Trophoblast cell (in vitro differentiated cells and primary cell): ENCODE measurements at regions not wholly inside any gene's neighbourhood (a gene's known extent, or its start where the extent isn't known, plus 50 kb on each side); places are given as distances from the start of the nearest gene placed in this dataset.

Experiments
- DNase-seq, 2 donors: peaks; one replicate each; pipeline ENCODE4 v3.0.0-alpha.2; 2016
- H2AFZ ChIP-seq: 2 replicates; pipeline ENCODE4 v1.6.1; 2013; ENCODE audit warnings: low read length, moderate library complexity, mild to moderate bottlenecking; ENCODE audit not compliant: insufficient read depth, poor library complexity
- H2AK5ac ChIP-seq: 2 replicates; pipeline ENCODE4 v1.6.1; 2013; ENCODE audit warnings: mild to moderate bottlenecking, low read length
- H2BK120ac ChIP-seq: 2 replicates; pipeline ENCODE4 v1.6.1; 2013; ENCODE audit warnings: low read length, mild to moderate bottlenecking, moderate library complexity; ENCODE audit not compliant: insufficient read depth, poor library complexity
- H2BK12ac ChIP-seq: 2 replicates; pipeline ENCODE4 v1.6.1; 2013; ENCODE audit warnings: mild to moderate bottlenecking, low read length, moderate library complexity
- H2BK5ac ChIP-seq: 2 replicates; pipeline ENCODE4 v1.6.1; 2013; ENCODE audit warnings: low read length, low read depth, moderate library complexity, mild to moderate bottlenecking; ENCODE audit not compliant: poor library complexity
- H3K14ac ChIP-seq: 2 replicates; pipeline ENCODE4 v1.6.1; 2013; ENCODE audit warnings: mild to moderate bottlenecking, low read length
- H3K18ac ChIP-seq: 2 replicates; pipeline ENCODE4 v1.6.1; 2013; ENCODE audit warnings: mild to moderate bottlenecking, low read length
- H3K23ac ChIP-seq: 2 replicates; pipeline ENCODE4 v1.6.1; 2013; ENCODE audit warnings: low read length
- H3K27ac ChIP-seq: 2 replicates; pipeline ENCODE4 v1.5.1; 2013; ENCODE audit warnings: low read depth, mild to moderate bottlenecking, inconsistent platforms, low read length, moderate library complexity
- H3K27me3 ChIP-seq: 2 replicates; pipeline ENCODE4 v1.6.1; 2013; ENCODE audit warnings: inconsistent platforms, mild to moderate bottlenecking, low read length, moderate library complexity; ENCODE audit not compliant: insufficient read depth
- H3K36me3 ChIP-seq, 2 experiments: 1 replicate in 1 of 2; 2 replicates in 1 of 2; pipeline ENCODE4 v1.6.1; 2013; ENCODE audit warnings: low read length in 2 of 2, mild to moderate bottlenecking in 2 of 2, moderate library complexity in 1 of 2; ENCODE audit not compliant: insufficient read depth in 2 of 2, control insufficient read depth in 1 of 2
- H3K4ac ChIP-seq: 2 replicates; pipeline ENCODE4 v1.6.1; 2013; ENCODE audit warnings: low read depth, mild to moderate bottlenecking, low read length, moderate library complexity
- H3K4me1 ChIP-seq, 2 experiments: 1 replicate in 1 of 2; 2 replicates in 1 of 2; pipeline ENCODE4 v1.6.1; 2013; ENCODE audit warnings: low read length in 2 of 2, mild to moderate bottlenecking in 2 of 2, moderate library complexity in 1 of 2; ENCODE audit not compliant: insufficient read depth in 2 of 2, control insufficient read depth in 1 of 2
- H3K4me2 ChIP-seq: 2 replicates; pipeline ENCODE4 v1.6.1; 2013; ENCODE audit warnings: inconsistent platforms, mild to moderate bottlenecking, low read length, moderate library complexity
- H3K4me3 ChIP-seq: 2 replicates; pipeline ENCODE4 v1.5.1; 2013; ENCODE audit warnings: mild to moderate bottlenecking, low read depth, low read length, inconsistent platforms
- H3K79me1 ChIP-seq: one replicate; pipeline ENCODE4 v1.6.1; 2013; ENCODE audit warnings: low read length
- H3K79me2 ChIP-seq: 2 replicates; pipeline ENCODE4 v1.6.1; 2013; ENCODE audit warnings: low read length, mild to moderate bottlenecking; ENCODE audit not compliant: control insufficient read depth, insufficient read depth, poor library complexity
- H3K9ac ChIP-seq: 2 replicates; pipeline ENCODE4 v1.6.1; 2013; ENCODE audit warnings: mild to moderate bottlenecking, low read length
- H3K9me3 ChIP-seq: 2 replicates; pipeline ENCODE4 v1.6.1; 2013; ENCODE audit warnings: low read depth, mild to moderate bottlenecking, control low read depth, inconsistent platforms, low read length; ENCODE audit not compliant: insufficient read depth
- H4K12ac ChIP-seq: 2 replicates; pipeline ENCODE4 v1.6.1; 2013; ENCODE audit warnings: low read depth, mild to moderate bottlenecking, low read length, moderate library complexity
- H4K8ac ChIP-seq: 2 replicates; pipeline ENCODE4 v1.6.1; 2013; ENCODE audit warnings: low read depth, mild to moderate bottlenecking, low read length, moderate library complexity
- H4K91ac ChIP-seq: one replicate; pipeline ENCODE4 v1.6.1; 2013; ENCODE audit warnings: low read depth, mild to moderate bottlenecking, low read length, moderate library complexity
- WGBS: extraction: QIAGEN DNeasy Blood & Tissue Kit; methylation state at CpG from one replicate; pipeline ENCODE4 v1.1.7; 2013; ENCODE audit warnings: missing lambda C conversion rate; ENCODE audit not compliant: insufficient read length, insufficient coverage; ENCODE audit errors: extremely low coverage; 5-methylcytosine and 5-hydroxymethylcytosine counted together

DNA sequence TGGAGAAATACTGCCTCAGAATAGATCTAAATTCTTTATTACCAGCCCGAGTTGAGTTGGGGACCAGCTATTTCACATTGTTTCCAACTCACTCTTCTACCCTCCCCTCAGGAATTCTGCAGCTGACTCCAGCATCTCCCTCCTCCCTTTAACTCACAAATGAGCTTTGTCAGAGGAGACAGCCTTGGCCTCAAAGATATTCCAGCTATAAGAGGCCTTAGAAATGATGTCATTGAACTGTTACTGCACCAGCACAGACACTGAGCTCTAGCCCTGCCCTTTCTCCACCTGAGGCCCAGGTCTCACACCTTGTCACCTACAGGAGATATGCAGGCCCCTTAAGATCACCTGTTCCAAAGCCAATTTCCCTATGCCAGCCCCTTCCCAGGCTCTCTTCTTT is 78.4 kb upstream of the ATP10B start:
- peak in 1 of 2 donors; percentile 49 for DNase-seq
- Histone ChIP-seq H2BK120ac (no peak overlapping the region), H3K27ac (no peak overlapping the region), H4K12ac (no peak overlapping the region), H3K4me3 (no peak overlapping the region), H4K91ac (no peak overlapping the region), H2AFZ (no peak overlapping the region), H3K36me3 (no peaks in the 10 kb centered on the region), H3K4me1 (peaks cover 8 to 11% of the 10 kb centered on the region in 2 experiments), H3K23ac (no peak overlapping the region), H4K8ac (no peak overlapping the region), H3K18ac (no peak overlapping the region), H3K4me2 (no peak overlapping the region), H3K14ac (no peak overlapping the region), H3K4ac (no peak overlapping the region), H2AK5ac (no peak overlapping the region), H3K79me1 (no peaks in the 10 kb centered on the region), H3K9ac (no peak overlapping the region), H3K79me2 (no peaks in the 10 kb centered on the region), H3K9me3 (no peaks in the 10 kb centered on the region), H2BK5ac (no peak overlapping the region), H3K27me3 (no peaks in the 10 kb centered on the region), H2BK12ac (no peak overlapping the region)
- no CpG with 5 or more reads among the region's 1 CpG for WGBS

DNA sequence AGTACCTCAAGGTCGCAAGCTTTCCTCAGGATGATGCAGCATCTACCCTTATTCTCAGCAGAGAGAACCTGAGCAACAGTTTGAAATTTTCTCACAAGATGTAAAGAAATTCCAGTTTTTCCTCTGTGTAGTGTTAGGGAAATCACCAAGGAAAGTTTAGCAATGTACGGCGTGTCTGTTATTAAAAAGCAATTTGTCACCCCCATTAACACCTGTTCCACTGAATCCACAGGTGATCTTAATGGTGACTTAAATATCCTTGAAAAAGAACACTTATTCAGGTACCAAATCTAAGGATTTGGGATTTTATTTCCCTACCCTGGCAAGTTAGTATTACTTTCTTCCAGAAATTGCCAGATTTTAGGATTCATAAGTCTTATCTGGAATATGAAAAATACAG is 77.9 kb upstream of the ATP10B start:
- H3K27me3 ChIP-seq: no peaks in the 10 kb centered on the region
- H3K27ac ChIP-seq: no peak overlapping the region
- no peak overlapping the region for H2AFZ ChIP-seq
- H2BK120ac ChIP-seq: no peak overlapping the region
- H3K9me3 ChIP-seq: no peaks in the 10 kb centered on the region
- no peak overlapping the region for H3K4me2 ChIP-seq
- H3K36me3 ChIP-seq: no peaks in the 10 kb centered on the region
- no peak overlapping the region for H3K4me3 ChIP-seq
- H3K14ac ChIP-seq: no peak overlapping the region
- H3K4me1 ChIP-seq: peaks cover 8 to 11% of the 10 kb centered on the region in 2 experiments
- no peak overlapping the region for H2AK5ac ChIP-seq
- H4K12ac ChIP-seq: no peak overlapping the region
- no peak overlapping the region for H3K4ac ChIP-seq
- DNase-seq: peak in 1 of 2 donors; percentile 68
- H4K91ac ChIP-seq: no peak overlapping the region
- no peaks in the 10 kb centered on the region for H3K79me1 ChIP-seq
- no peak overlapping the region for H3K18ac ChIP-seq
- no peak overlapping the region for H3K9ac ChIP-seq
- WGBS: no CpG with 5 or more reads among the region's 3 CpGs
- no peaks in the 10 kb centered on the region for H3K79me2 ChIP-seq
- no peak overlapping the region for H2BK12ac ChIP-seq
- no peak overlapping the region for H4K8ac ChIP-seq
- H2BK5ac ChIP-seq: no peak overlapping the region
- H3K23ac ChIP-seq: no peak overlapping the region

DNA sequence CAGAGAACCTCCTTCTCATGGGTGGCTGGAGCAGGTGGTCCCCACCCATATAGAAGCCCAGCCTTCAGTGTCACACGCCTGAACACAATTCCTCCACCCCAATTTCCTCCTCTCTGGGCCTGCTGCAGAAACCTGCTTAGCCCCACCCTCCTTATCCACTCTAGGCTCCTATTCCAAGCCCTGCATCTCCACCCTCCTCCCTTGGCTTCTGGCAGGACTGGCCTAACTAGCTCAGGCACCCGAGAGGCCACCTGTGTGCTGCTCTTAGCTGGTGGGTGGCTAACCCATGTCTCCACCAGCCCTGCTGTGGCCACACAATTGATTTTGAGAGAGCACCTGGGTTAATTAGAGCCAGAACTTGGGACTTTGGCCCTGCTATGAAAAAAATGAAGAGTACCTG is 77.3 kb upstream of the ATP10B start:
- H3K23ac ChIP-seq: no peak overlapping the region
- no peak overlapping the region for H4K8ac ChIP-seq
- peaks cover 9 to 12% of the 10 kb centered on the region in 2 experiments for H3K4me1 ChIP-seq
- H2BK120ac ChIP-seq: no peak overlapping the region
- no peak overlapping the region for H2BK12ac ChIP-seq
- no peaks in the 10 kb centered on the region for H3K27me3 ChIP-seq
- no peak overlapping the region for H3K4me2 ChIP-seq
- peak overlapping the region; percentile 8 for H4K91ac ChIP-seq
- DNase-seq: peak in 1 of 2 donors; percentile 49
- H3K9me3 ChIP-seq: no peaks in the 10 kb centered on the region
- no peak overlapping the region for H3K27ac ChIP-seq
- no peaks in the 10 kb centered on the region for H3K36me3 ChIP-seq
- H2AK5ac ChIP-seq: no peak overlapping the region
- no peak overlapping the region for H3K14ac ChIP-seq
- no peak overlapping the region for H3K9ac ChIP-seq
- peaks cover 2% of the 10 kb centered on the region for H3K79me1 ChIP-seq
- H3K4me3 ChIP-seq: no peak overlapping the region
- H2BK5ac ChIP-seq: no peak overlapping the region
- H3K79me2 ChIP-seq: no peaks in the 10 kb centered on the region
- WGBS: no CpG with 5 or more reads among the region's 2 CpGs
- no peak overlapping the region for H2AFZ ChIP-seq
- no peak overlapping the region for H4K12ac ChIP-seq
- no peak overlapping the region for H3K18ac ChIP-seq
- H3K4ac ChIP-seq: no peak overlapping the region

DNA sequence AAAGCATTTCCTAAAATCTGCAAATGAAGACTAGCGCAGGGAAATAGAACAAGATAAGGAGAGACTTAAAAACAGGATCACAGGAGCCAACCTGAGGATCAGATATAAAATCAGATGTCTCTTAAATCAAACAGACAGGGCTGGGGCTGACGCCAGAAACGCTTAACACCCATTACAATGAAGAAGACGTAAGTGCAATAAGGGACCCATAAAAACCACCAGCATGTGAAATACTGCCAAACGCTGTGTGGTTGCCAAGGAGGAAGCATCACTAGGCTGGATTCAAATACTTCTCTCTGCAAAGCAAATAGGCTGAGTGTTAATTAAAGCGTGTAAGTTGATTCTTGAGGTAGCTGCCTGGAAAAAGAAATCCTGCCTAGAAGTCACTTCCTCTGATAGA is 74.4 kb upstream of the ATP10B start:
- no peak overlapping the region for H2BK120ac ChIP-seq
- H2BK12ac ChIP-seq: no peak overlapping the region
- H3K4me3 ChIP-seq: no peak overlapping the region
- H3K79me1 ChIP-seq: peaks cover 4% of the 10 kb centered on the region
- H3K9ac ChIP-seq: no peak overlapping the region
- H2AFZ ChIP-seq: no peak overlapping the region
- no peak overlapping the region for H4K12ac ChIP-seq
- H4K8ac ChIP-seq: no peak overlapping the region
- H3K4me1 ChIP-seq: peaks cover 8 to 9% of the 10 kb centered on the region in 2 experiments
- H3K4ac ChIP-seq: no peak overlapping the region
- H3K27me3 ChIP-seq: no peaks in the 10 kb centered on the region
- no peak overlapping the region for H3K27ac ChIP-seq
- H2AK5ac ChIP-seq: no peak overlapping the region
- no peak overlapping the region for H3K18ac ChIP-seq
- no peak for DNase-seq
- H3K23ac ChIP-seq: no peak overlapping the region
- WGBS: no CpG with 5 or more reads among the region's 6 CpGs
- H4K91ac ChIP-seq: no peak overlapping the region
- no peak overlapping the region for H2BK5ac ChIP-seq
- H3K36me3 ChIP-seq: no peaks in the 10 kb centered on the region
- H3K4me2 ChIP-seq: no peak overlapping the region
- H3K79me2 ChIP-seq: no peaks in the 10 kb centered on the region
- no peak overlapping the region for H3K14ac ChIP-seq
- H3K9me3 ChIP-seq: no peaks in the 10 kb centered on the region
